NB4 (cell line): ENCODE measurements at regions not wholly inside any gene's neighbourhood (a gene's known extent, or its start where the extent isn't known, plus 50 kb on each side); places are given as distances from the start of the nearest gene placed in this dataset.

Experiments
- DNase-seq: peaks from one replicate; pipeline ENCODE4 v3.0.0; 2010; ENCODE audit warnings: low read depth
- H3K4me3 ChIP-seq: one replicate; pipeline ENCODE4 v1.5.1; 2011; ENCODE audit warnings: mild to moderate bottlenecking, low read depth, low read length, moderate library complexity
- MYC ChIP-seq: IDR thresholded peaks from 2 replicates; pipeline ENCODE4 v1.6.1; 2011; ENCODE audit warnings: low read depth, low read length
- POLR2A ChIP-seq: IDR thresholded peaks from 2 replicates; pipeline ENCODE4 v1.6.1; 2011; ENCODE audit warnings: mild to moderate bottlenecking; ENCODE audit not compliant: insufficient read length; ENCODE audit errors: extremely low read depth
- TF ChIP-seq, protein P1 (sequence below): IDR thresholded peaks from 2 replicates; pipeline ENCODE4 v1.6.1; 2011; ENCODE audit warnings: low read depth, low read length
- TF ChIP-seq, protein P2 (sequence below): IDR thresholded peaks from one replicate; pipeline ENCODE4 v1.5.1; 2012; ENCODE audit warnings: low read depth, low read length

DNA sequence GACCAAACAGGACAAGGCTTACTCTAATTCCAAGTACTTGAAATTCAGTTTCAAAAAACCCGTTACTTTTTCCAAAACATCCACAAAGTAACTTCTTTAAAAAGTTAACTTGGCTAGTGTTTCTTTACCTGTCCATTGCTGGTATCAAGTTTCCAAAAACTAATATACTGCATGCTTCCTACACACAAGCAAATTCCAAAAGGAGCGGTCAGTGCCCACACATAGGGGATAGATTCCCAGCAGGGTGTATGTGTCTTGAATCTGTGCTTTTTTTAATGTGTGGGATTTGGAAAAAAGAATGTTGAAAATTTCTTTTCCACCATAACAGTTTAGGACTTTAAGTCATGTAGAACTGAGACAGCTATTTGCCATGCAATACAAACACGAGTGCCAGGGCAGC, 367.8 kb upstream of the SOX9 start:
- TF ChIP-seq, protein P1, sequence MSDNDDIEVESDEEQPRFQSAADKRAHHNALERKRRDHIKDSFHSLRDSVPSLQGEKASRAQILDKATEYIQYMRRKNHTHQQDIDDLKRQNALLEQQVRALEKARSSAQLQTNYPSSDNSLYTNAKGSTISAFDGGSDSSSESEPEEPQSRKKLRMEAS, result no peak
- TF ChIP-seq, protein P2, sequence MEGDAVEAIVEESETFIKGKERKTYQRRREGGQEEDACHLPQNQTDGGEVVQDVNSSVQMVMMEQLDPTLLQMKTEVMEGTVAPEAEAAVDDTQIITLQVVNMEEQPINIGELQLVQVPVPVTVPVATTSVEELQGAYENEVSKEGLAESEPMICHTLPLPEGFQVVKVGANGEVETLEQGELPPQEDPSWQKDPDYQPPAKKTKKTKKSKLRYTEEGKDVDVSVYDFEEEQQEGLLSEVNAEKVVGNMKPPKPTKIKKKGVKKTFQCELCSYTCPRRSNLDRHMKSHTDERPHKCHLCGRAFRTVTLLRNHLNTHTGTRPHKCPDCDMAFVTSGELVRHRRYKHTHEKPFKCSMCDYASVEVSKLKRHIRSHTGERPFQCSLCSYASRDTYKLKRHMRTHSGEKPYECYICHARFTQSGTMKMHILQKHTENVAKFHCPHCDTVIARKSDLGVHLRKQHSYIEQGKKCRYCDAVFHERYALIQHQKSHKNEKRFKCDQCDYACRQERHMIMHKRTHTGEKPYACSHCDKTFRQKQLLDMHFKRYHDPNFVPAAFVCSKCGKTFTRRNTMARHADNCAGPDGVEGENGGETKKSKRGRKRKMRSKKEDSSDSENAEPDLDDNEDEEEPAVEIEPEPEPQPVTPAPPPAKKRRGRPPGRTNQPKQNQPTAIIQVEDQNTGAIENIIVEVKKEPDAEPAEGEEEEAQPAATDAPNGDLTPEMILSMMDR, result no peak
- TF ChIP-seq MYC, result no peak
- TF ChIP-seq POLR2A, result no peak
- no peak for DNase-seq
- H3K4me3 ChIP-seq, result no peak overlapping the region

DNA sequence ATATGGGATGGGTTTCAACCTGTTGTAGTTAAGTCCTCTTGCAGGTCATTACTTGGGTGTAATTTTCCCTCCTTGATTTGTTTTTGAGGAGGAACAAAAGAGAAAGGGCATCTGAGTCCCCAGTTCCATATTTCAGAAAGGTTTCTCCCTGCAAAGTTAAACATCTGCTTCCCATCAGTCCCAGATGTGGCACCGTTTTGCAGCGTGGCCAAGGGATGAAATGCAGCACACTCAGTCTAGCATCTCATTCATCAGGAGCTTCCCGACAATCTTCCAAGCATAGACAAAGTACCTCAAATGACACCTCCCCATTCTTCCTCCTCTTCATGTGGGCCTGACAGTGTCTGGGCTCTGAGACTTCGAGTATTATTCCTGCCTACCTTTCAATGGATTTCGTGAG, 363.7 kb upstream of the SOX9 start:
- H3K4me3 ChIP-seq, result no peak overlapping the region
- TF ChIP-seq MYC, result no peak
- TF ChIP-seq POLR2A, result no peak
- TF ChIP-seq, protein P2, result no peak
- TF ChIP-seq, protein P1, result no peak
- no peak for DNase-seq

DNA sequence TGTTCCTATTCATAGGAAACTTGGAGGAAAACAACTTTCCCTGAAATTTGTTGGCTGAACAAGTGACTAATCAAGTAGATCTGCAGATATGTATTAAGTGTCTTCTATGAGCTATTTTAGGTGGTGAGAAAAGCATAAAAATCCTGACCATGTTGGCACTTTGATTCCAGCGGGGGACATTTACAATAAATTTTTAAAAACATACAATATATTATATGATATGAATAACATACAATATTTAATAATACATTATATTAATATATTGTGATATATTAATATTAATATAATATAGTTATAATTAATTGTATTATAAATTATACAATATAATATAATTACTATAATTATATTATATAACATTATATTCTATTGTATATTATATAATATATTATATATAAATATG, 362.9 kb upstream of the SOX9 start:
- no peak overlapping the region for H3K4me3 ChIP-seq
- TF ChIP-seq, protein P2, result no peak
- TF ChIP-seq MYC (no peak), POLR2A (no peak)
- TF ChIP-seq, protein P1, result no peak
- no peak for DNase-seq

DNA sequence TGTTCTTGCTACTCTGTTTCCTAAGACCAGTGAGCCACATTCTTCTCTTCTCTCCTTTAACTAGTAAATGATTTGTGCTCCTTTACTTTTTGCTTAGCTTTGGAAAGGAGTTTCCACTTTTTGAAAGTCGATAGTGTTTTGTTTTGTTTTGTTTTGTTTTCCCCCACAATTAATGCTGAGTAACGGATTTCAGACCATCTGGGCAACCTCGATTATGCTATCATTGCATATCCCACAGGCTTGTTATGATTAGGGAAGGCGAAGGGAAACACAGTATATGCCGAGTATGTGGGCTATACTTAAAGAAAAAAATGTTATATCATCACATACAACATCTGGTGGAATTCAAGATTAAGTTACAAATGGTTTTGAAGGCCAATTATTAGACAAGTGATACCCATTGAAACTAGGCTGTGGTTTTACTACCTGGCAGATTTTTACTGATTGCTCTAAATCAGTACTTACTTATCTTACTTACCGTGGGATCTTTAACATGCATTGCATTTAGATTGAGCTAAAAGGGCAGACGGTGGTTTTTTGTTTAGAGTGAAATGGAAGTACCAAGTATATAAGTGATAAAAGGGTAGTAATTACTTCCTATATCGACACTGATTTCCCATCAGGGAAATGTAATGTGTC, 361.3 kb upstream of the SOX9 start:
- H3K4me3 ChIP-seq, result no peak overlapping the region
- TF ChIP-seq POLR2A (no peak), MYC (no peak)
- TF ChIP-seq, protein P2, result no peak
- TF ChIP-seq, protein P1, result no peak
- DNase-seq, result no peak

DNA sequence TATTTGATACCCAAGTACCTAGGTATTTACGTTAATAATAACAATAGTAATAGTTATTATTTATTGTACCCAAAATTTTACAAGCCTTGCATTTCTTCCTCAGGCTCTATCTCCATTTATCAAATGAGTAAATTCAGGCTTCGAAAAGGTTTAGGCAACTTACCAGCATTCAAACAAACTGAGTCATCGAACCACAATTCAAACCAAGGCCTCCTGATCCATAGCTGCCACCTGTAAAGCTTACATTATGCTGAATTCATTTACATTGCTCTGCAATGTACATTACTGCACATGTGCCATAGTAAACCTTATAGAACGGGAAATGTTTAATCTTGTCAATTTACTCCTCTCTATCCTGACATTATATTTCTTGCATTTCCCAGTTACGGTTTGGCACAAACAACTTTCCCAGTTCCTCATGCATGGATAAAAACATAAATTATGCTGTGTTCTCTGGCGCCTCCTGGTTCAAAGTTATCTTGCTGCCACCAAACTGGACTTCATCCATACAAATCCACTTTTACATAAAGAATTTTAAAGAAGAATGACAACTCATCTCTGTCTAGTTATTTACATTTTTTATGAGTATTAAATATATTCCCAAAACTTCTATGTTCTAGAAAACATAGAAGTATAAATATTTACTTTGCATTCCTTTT, 360.6 kb upstream of the SOX9 start:
- DNase-seq, result no peak
- no peak overlapping the region for H3K4me3 ChIP-seq
- no peak for TF ChIP-seq POLR2A
- no peak for TF ChIP-seq MYC
- TF ChIP-seq, protein P1, result no peak
- TF ChIP-seq, protein P2, result no peak
